ENCODE measurements at regions not wholly inside any gene's neighbourhood (a gene's known extent, or its start where the extent isn't known, plus 50 kb on each side); places are given as distances from the start of the nearest gene placed in this dataset.
A peak's percentile ranks its signal among the peaks of the same experiment; 100 is the strongest.

- H3K27me3 ChIP-seq (replicated peaks in 1 of 2; ENCODE audit: control insufficient read depth in 2 of 2, insufficient read depth in 2 of 2, low read length in 1 of 2): no peaks in the 10 kb centered on the region
- H3K4me1 ChIP-seq (ENCODE audit: control insufficient read depth, insufficient read depth, low read length): no peaks in the 10 kb centered on the region
- SMC1A ChIA-PET (ENCODE audit: uncharacterized antibody, unreplicated experiment): interaction anchor here (0.7 kb wide), 1 partner anchor 369 kb away, joined by 3 read pairs; no protein-coding TSS in a partner anchor
- H3K9ac ChIP-seq (ENCODE audit: control insufficient read depth, insufficient read depth, low read length): no peak overlapping the region
- H4K20me1 ChIP-seq (ENCODE audit: control insufficient read depth, insufficient read depth): no peaks in the 10 kb centered on the region
- WGBS (ENCODE audit: insufficient coverage, insufficient replicate concordance, low lambda C conversion rate, missing lambda C conversion rate): 47% methylated on average over 3 of the region's 3 CpGs
- H3K4me3 ChIP-seq: no peak overlapping the region
- DNase-seq (ENCODE audit: low read depth, low spot score): no peak
- RAD21 ChIA-PET (ENCODE audit: unreplicated experiment): no interaction called here
- in situ Hi-C loops (cut with MboI) (no loop called here), intact Hi-C loops (cut with micrococcal nuclease; ENCODE audit: unreplicated experiment) (no loop called here)
- H2AFZ ChIP-seq (ENCODE audit: control insufficient read depth, low read depth, low read length): no peak overlapping the region
- H3K9me3 ChIP-seq (replicated peaks; ENCODE audit: control insufficient read depth, insufficient read depth, low read length): peaks cover 3% of the 10 kb centered on the region; the same call in 2 of the 3 replicates
- H3K27ac ChIP-seq (ENCODE audit: control insufficient read depth, insufficient read depth): no peak overlapping the region
- no peak for TF ChIP-seq NFYA (IDR thresholded peaks at IDR 0.05; ENCODE audit: borderline replicate concordance, low read depth, low read length)
- peak; percentile 64; the same call in 1 of the 2 replicates for TF ChIP-seq CBX5 (IDR thresholded peaks at IDR 0.05; ENCODE audit: low read depth)
- no peak for TF ChIP-seq ATF7 (IDR thresholded peaks at IDR 0.05; ENCODE audit: low read depth)
- TF ChIP-seq IRF5 (IDR thresholded peaks at IDR 0.05; ENCODE audit: borderline replicate concordance): no peak
- no peak for ATAC-seq
- no TSS peak for BruUV-seq (replicated peaks)
- H3K79me2 ChIP-seq (ENCODE audit: control insufficient read depth, insufficient read depth, low read length): no peaks in the 10 kb centered on the region
- no peaks in the 10 kb centered on the region for H3K36me3 ChIP-seq (ENCODE audit: control insufficient read depth in 2 of 2, insufficient read depth in 2 of 2, low read length in 1 of 2)
- POLR2A ChIA-PET: no interaction called here
- H3K4me2 ChIP-seq (ENCODE audit: control insufficient read depth, insufficient read depth): no peak overlapping the region
- CTCF ChIA-PET: no interaction called here
- FAIRE-seq: no peak
These were observed 163.3 kb downstream of the CD24 start for GRCh38 chr6:106811088-106811686.

GRCh38 chr6:106808758-106809157 lies 165.8 kb downstream of the CD24 start:
- ATAC-seq: no peak

More at GRCh38 chr6:106808758-106809157, 165.8 kb downstream of the CD24 start:
- no peaks in the 10 kb centered on the region for H3K4me1 ChIP-seq (ENCODE audit: control insufficient read depth, insufficient read depth, low read length)
- H3K79me2 ChIP-seq (ENCODE audit: control insufficient read depth, insufficient read depth, low read length): no peaks in the 10 kb centered on the region
- DNase-seq (ENCODE audit: low read depth, low spot score) (no peak), FAIRE-seq (no peak)
- intact Hi-C loops (cut with micrococcal nuclease; ENCODE audit: unreplicated experiment) (no loop called here), in situ Hi-C loops (cut with MboI) (no loop called here)
- H3K36me3 ChIP-seq (ENCODE audit: control insufficient read depth in 2 of 2, insufficient read depth in 2 of 2, low read length in 1 of 2): no peaks in the 10 kb centered on the region
- H4K20me1 ChIP-seq (ENCODE audit: control insufficient read depth, insufficient read depth): no peaks in the 10 kb centered on the region
- no peak overlapping the region for H3K27ac ChIP-seq (ENCODE audit: control insufficient read depth, insufficient read depth)
- H3K9ac ChIP-seq (ENCODE audit: control insufficient read depth, insufficient read depth, low read length): no peak overlapping the region
- TF ChIP-seq RAD51 (IDR thresholded peaks at IDR 0.05) (no peak), RELA (IDR thresholded peaks at IDR 0.05; ENCODE audit: borderline replicate concordance, partially characterized antibody) (no peak), NFXL1 (IDR thresholded peaks at IDR 0.05; ENCODE audit: borderline replicate concordance) (no peak), ATF2 (IDR thresholded peaks at IDR 0.05; ENCODE audit: low read length) (no peak), ASH2L (IDR thresholded peaks at IDR 0.05; ENCODE audit: borderline replicate concordance, low read depth) (no peak), IRF4 (IDR thresholded peaks at IDR 0.05; ENCODE audit: low read depth, low read length) (no peak), ETV6 (conservative IDR thresholded peaks at IDR 0.05 in 1 of 2, IDR thresholded peaks at IDR 0.05 in 1 of 2; ENCODE audit: borderline replicate concordance in 1 of 2, low read depth in 1 of 2) (no peak), YBX1 (IDR thresholded peaks at IDR 0.05) (no peak), PAX5 (IDR thresholded peaks at IDR 0.05; ENCODE audit: borderline replicate concordance, low read depth, low read length) (no peak), SIN3A (IDR thresholded peaks at IDR 0.05; ENCODE audit: low read depth, low read length) (no peak), FOXM1 (IDR thresholded peaks at IDR 0.05; ENCODE audit: low read depth, low read length) (no peak)
- ChIA-PET POLR2A (no interaction called here), CTCF (interaction anchor here (0.7 kb wide), 1 partner anchor 425 kb away, joined by 3 read pairs; no protein-coding TSS in a partner anchor), SMC1A (ENCODE audit: uncharacterized antibody, unreplicated experiment) (no interaction called here), RAD21 (ENCODE audit: unreplicated experiment) (no interaction called here)
- BruUV-seq (replicated peaks): no TSS peak
- no peak overlapping the region for H3K4me3 ChIP-seq
- peaks cover 3% of the 10 kb centered on the region; the same call in 2 of the 3 replicates for H3K9me3 ChIP-seq (replicated peaks; ENCODE audit: control insufficient read depth, insufficient read depth, low read length)
- H3K27me3 ChIP-seq (replicated peaks in 1 of 2; ENCODE audit: control insufficient read depth in 2 of 2, insufficient read depth in 2 of 2, low read length in 1 of 2): no peaks in the 10 kb centered on the region
- H2AFZ ChIP-seq (ENCODE audit: control insufficient read depth, low read depth, low read length): no peak overlapping the region
- no peak overlapping the region for H3K4me2 ChIP-seq (ENCODE audit: control insufficient read depth, insufficient read depth)
